Liver (tissue), 8 donors: ENCODE measurements at regions not wholly inside any gene's neighbourhood (a gene's known extent, or its start where the extent isn't known, plus 50 kb on each side); places are given as distances from the start of the nearest gene placed in this dataset.

ENCODE experiments used
- DNase-seq: peaks from one replicate; pipeline ENCODE4 v3.0.0-alpha.2; 2017; ENCODE audit warnings: low spot score
- H3K27ac ChIP-seq, 2 donors: one replicate each; pipeline ENCODE4 v1.7.0; 2013; ENCODE audit warnings: inconsistent platforms in 2 of 2, low read length in 2 of 2, control low read depth in 1 of 2, low read depth in 1 of 2, mild to moderate bottlenecking in 1 of 2
- H3K27me3 ChIP-seq, 4 donors: one replicate each; pipeline versions ENCODE4 v1.6.1 to v1.7.0; 2013; ENCODE audit warnings: low read length in 3 of 4, inconsistent platforms in 1 of 4, mild to moderate bottlenecking in 1 of 4, moderate library complexity in 1 of 4; ENCODE audit not compliant: control insufficient read depth in 4 of 4, insufficient read depth in 4 of 4
- H3K36me3 ChIP-seq, 4 donors: one replicate each; pipeline versions ENCODE4 v1.6.1 to v1.7.0; 2013; ENCODE audit warnings: low read length in 3 of 4, mild to moderate bottlenecking in 3 of 4, low read depth in 1 of 4, moderate library complexity in 1 of 4; ENCODE audit not compliant: control insufficient read depth in 4 of 4, insufficient read depth in 3 of 4
- H3K4me1 ChIP-seq, 4 donors: one replicate each; pipeline versions ENCODE4 v1.6.1 to v1.7.0; 2013; ENCODE audit warnings: low read length in 3 of 4, mild to moderate bottlenecking in 3 of 4, moderate library complexity in 1 of 4; ENCODE audit not compliant: control insufficient read depth in 4 of 4, insufficient read depth in 4 of 4
- H3K4me3 ChIP-seq, 3 donors: one replicate each; pipeline versions ENCODE4 v1.6.1 to v1.7.0; 2013; ENCODE audit warnings: low read length in 3 of 3, control low read depth in 1 of 3, low read depth in 1 of 3, mild to moderate bottlenecking in 1 of 3
- H3K9ac ChIP-seq, 2 donors: one replicate each; pipeline ENCODE4 v1.7.0; 2013; ENCODE audit warnings: low read length in 2 of 2, mild to moderate bottlenecking in 2 of 2, moderate library complexity in 2 of 2, control low read depth in 1 of 2, low read depth in 1 of 2
- H3K9me3 ChIP-seq, 4 donors: one replicate each; pipeline versions ENCODE4 v1.6.1 to v1.7.0; 2013; ENCODE audit warnings: low read length in 3 of 4; ENCODE audit not compliant: control insufficient read depth in 4 of 4
- EGR1 ChIP-seq, 2 donors: IDR thresholded peaks; 2 replicates each; pipeline ENCODE4 v1.6.1; 2016 to 2018; ENCODE audit warnings: antibody characterized with exemption in 2 of 2, low read depth in 2 of 2
- FOXA1 ChIP-seq: IDR thresholded peaks from 2 replicates; pipeline ENCODE4 v1.6.1; 2016; ENCODE audit warnings: antibody characterized with exemption
- GABPA ChIP-seq, 2 donors: IDR thresholded peaks in 1 of 2; conservative IDR thresholded peaks in 1 of 2; 2 replicates each; pipeline ENCODE4 v1.6.1; 2016; ENCODE audit warnings: antibody characterized with exemption in 2 of 2, mild to moderate bottlenecking in 1 of 2, moderate library complexity in 1 of 2
- HNF4A ChIP-seq, 2 donors: conservative IDR thresholded peaks; 2 replicates each; pipeline ENCODE4 v1.6.1; 2016; ENCODE audit warnings: antibody characterized with exemption in 2 of 2, mild to moderate bottlenecking in 2 of 2
- HNF4G ChIP-seq: IDR thresholded peaks from 2 replicates; pipeline ENCODE4 v1.6.1; 2016; ENCODE audit warnings: antibody characterized with exemption
- JUND ChIP-seq, 2 donors: IDR thresholded peaks; 2 replicates each; pipeline ENCODE4 v1.6.1; 2016; ENCODE audit warnings: antibody characterized with exemption in 2 of 2
- NR2F2 ChIP-seq: IDR thresholded peaks from 2 replicates; pipeline ENCODE4 v1.6.1; 2016; ENCODE audit warnings: antibody characterized with exemption
- RAD21 ChIP-seq, 2 donors: IDR thresholded peaks; 2 replicates each; pipeline ENCODE4 v1.6.1; 2016; ENCODE audit warnings: antibody characterized with exemption in 2 of 2, mild to moderate bottlenecking in 2 of 2
- RXRA ChIP-seq, 2 donors: IDR thresholded peaks; 2 replicates each; pipeline ENCODE4 v1.6.1; 2017 to 2018; ENCODE audit warnings: antibody characterized with exemption in 2 of 2, mild to moderate bottlenecking in 1 of 2
- TAF1 ChIP-seq: conservative IDR thresholded peaks from 2 replicates; pipeline ENCODE4 v1.6.1; 2016; ENCODE audit warnings: antibody characterized with exemption, mild to moderate bottlenecking
- WGBS: extraction: QIAGEN DNeasy Blood & Tissue Kit; methylation state at CpG from one replicate; pipeline ENCODE4 v1.1.7; 2013; 5-methylcytosine and 5-hydroxymethylcytosine counted together
- TF ChIP-seq, protein P1 (sequence below): IDR thresholded peaks from 2 replicates; pipeline ENCODE4 v1.6.1; 2016; ENCODE audit warnings: antibody characterized with exemption, mild to moderate bottlenecking
- TF ChIP-seq, protein P2 (sequence below): fragments of 150-350 bp; IDR thresholded peaks from 2 replicates; pipeline ENCODE4 v1.5.1; 2017; ENCODE audit warnings: improper control_type of control experiment, low read depth, low read length; ENCODE audit not compliant: missing input control
- TF ChIP-seq, protein P3 (sequence below): IDR thresholded peaks from 2 replicates; pipeline ENCODE4 v1.6.1; 2016; ENCODE audit warnings: antibody characterized with exemption
- donor health status: healthy.
- donor health status: healthy.
- donor health status: healthy.
- donor health status: healthy.
- donor health status: healthy.

- no peak for DNase-seq
- no peaks in the 10 kb centered on the region for H3K36me3 ChIP-seq
- no peaks in the 10 kb centered on the region for H3K9me3 ChIP-seq
- WGBS: 87% methylated on average over 6 of the region's 6 CpGs
- TF ChIP-seq TAF1 (no peak), RXRA (IDR thresholded peaks at IDR 0.05) (no peak), RAD21 (IDR thresholded peaks at IDR 0.05) (no peak)
- H3K9ac ChIP-seq: no peak overlapping the region
- H3K27ac ChIP-seq: no peak overlapping the region
- no peaks in the 10 kb centered on the region for H3K27me3 ChIP-seq
- no peaks in the 10 kb centered on the region for H3K4me1 ChIP-seq
- no peak overlapping the region for H3K4me3 ChIP-seq
Observed at GRCh38 chr9:82729141-82729540, 333.8 kb downstream of the RASEF start.

DNA sequence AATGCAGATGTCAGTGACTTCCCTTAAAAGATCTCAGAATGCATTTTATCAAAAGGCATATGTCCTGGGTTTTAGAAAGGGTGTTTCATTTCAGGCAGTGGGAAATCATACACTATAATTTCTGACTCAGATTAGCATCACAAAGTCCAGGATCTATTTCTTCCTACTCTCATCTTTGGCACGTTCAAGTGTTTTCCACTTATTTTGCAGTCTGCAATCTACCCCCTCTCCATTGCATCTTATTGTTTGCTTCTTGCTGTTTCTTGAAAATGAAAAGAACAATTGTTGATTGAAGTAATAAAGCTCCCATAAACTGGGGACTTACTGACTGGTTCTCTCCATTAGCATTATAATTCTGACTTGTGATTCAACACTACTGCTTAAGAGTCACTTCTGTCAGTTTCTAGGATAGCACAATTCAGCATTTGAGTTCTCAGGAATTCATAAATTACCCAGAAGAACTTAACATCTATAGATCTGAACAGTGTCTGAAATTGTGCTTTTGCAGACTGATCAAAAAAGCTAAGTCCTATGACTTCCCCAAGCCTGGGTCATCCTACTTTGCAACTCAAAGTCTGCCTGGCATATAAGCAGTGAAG is 332.9 kb downstream of the RASEF start:
- TF ChIP-seq EGR1 (IDR thresholded peaks at IDR 0.05; ENCODE audit: low read depth in 2 of 2) (no peak), HNF4A (conservative IDR thresholded peaks at IDR 0.05) (no peak), TAF1 (no peak), HNF4G (no peak), FOXA1 (no peak), GABPA (IDR thresholded peaks at IDR 0.05 in 1 of 2, conservative IDR thresholded peaks at IDR 0.05 in 1 of 2) (no peak), RAD21 (IDR thresholded peaks at IDR 0.05) (no peak), NR2F2 (no peak), RXRA (IDR thresholded peaks at IDR 0.05) (no peak), JUND (IDR thresholded peaks at IDR 0.05) (no peak)
- TF ChIP-seq, protein P1, sequence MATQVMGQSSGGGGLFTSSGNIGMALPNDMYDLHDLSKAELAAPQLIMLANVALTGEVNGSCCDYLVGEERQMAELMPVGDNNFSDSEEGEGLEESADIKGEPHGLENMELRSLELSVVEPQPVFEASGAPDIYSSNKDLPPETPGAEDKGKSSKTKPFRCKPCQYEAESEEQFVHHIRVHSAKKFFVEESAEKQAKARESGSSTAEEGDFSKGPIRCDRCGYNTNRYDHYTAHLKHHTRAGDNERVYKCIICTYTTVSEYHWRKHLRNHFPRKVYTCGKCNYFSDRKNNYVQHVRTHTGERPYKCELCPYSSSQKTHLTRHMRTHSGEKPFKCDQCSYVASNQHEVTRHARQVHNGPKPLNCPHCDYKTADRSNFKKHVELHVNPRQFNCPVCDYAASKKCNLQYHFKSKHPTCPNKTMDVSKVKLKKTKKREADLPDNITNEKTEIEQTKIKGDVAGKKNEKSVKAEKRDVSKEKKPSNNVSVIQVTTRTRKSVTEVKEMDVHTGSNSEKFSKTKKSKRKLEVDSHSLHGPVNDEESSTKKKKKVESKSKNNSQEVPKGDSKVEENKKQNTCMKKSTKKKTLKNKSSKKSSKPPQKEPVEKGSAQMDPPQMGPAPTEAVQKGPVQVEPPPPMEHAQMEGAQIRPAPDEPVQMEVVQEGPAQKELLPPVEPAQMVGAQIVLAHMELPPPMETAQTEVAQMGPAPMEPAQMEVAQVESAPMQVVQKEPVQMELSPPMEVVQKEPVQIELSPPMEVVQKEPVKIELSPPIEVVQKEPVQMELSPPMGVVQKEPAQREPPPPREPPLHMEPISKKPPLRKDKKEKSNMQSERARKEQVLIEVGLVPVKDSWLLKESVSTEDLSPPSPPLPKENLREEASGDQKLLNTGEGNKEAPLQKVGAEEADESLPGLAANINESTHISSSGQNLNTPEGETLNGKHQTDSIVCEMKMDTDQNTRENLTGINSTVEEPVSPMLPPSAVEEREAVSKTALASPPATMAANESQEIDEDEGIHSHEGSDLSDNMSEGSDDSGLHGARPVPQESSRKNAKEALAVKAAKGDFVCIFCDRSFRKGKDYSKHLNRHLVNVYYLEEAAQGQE: no peak
- TF ChIP-seq, protein P2, sequence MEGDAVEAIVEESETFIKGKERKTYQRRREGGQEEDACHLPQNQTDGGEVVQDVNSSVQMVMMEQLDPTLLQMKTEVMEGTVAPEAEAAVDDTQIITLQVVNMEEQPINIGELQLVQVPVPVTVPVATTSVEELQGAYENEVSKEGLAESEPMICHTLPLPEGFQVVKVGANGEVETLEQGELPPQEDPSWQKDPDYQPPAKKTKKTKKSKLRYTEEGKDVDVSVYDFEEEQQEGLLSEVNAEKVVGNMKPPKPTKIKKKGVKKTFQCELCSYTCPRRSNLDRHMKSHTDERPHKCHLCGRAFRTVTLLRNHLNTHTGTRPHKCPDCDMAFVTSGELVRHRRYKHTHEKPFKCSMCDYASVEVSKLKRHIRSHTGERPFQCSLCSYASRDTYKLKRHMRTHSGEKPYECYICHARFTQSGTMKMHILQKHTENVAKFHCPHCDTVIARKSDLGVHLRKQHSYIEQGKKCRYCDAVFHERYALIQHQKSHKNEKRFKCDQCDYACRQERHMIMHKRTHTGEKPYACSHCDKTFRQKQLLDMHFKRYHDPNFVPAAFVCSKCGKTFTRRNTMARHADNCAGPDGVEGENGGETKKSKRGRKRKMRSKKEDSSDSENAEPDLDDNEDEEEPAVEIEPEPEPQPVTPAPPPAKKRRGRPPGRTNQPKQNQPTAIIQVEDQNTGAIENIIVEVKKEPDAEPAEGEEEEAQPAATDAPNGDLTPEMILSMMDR: no peak
- TF ChIP-seq, protein P3, sequence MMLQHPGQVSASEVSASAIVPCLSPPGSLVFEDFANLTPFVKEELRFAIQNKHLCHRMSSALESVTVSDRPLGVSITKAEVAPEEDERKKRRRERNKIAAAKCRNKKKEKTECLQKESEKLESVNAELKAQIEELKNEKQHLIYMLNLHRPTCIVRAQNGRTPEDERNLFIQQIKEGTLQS: no peak
- H3K36me3 ChIP-seq: no peaks in the 10 kb centered on the region
- no peak for DNase-seq
- no peak overlapping the region for H3K9ac ChIP-seq
- WGBS: 51% methylated on average over 1 of the region's 1 CpG
- no peak overlapping the region for H3K27ac ChIP-seq
- H3K4me1 ChIP-seq: no peaks in the 10 kb centered on the region
- no peak overlapping the region for H3K4me3 ChIP-seq
- no peaks in the 10 kb centered on the region for H3K9me3 ChIP-seq
- no peaks in the 10 kb centered on the region for H3K27me3 ChIP-seq

DNA sequence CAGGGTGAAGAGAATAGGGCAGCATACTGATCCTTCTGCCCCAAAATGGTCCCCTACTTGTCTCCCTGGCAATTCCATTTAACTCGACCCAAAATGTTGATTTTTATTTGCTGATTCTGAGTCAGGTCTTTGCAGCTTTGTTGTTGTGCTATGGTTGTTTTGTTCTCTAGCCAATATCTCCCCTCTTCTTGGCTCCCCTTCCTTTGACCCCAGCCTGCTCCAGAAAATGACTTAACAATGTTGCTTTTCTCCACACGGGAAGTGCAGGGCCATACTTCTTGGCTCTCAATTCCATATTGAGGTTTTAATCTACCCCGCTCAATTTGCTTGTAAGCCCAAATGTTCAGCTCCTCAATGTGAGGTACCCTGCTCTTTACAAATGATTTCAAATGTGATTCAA is 330.0 kb downstream of the RASEF start:
- TF ChIP-seq FOXA1 (no peak), GABPA (IDR thresholded peaks at IDR 0.05 in 1 of 2, conservative IDR thresholded peaks at IDR 0.05 in 1 of 2) (no peak), HNF4G (no peak), TAF1 (no peak), RAD21 (IDR thresholded peaks at IDR 0.05) (no peak)
- no peaks in the 10 kb centered on the region for H3K9me3 ChIP-seq
- 64% methylated on average over 3 of the region's 3 CpGs for WGBS

More for the DNA sequence above, 330.0 kb downstream of the RASEF start:
- no peak overlapping the region for H3K27ac ChIP-seq
- H3K27me3 ChIP-seq: no peaks in the 10 kb centered on the region
- no peak overlapping the region for H3K4me3 ChIP-seq
- no peaks in the 10 kb centered on the region for H3K4me1 ChIP-seq
- no peaks in the 10 kb centered on the region for H3K36me3 ChIP-seq
- H3K9ac ChIP-seq: no peak overlapping the region
- DNase-seq: no peak
